ENCODE measurements at regions not wholly inside any gene's neighbourhood (a gene's known extent, or its start where the extent isn't known, plus 50 kb on each side); places are given as distances from the start of the nearest gene placed in this dataset.
"Not testable (repeated sequence)": the region's sequence is repeated elsewhere in the genome, so short reads cannot be mapped to it uniquely, and the experiment has no call there.

GRCh38 chr20:52305024-52305645 is 113.6 kb upstream of the ZFP64 start:
- no peak for TF ChIP-seq CTCF (IDR thresholded peaks at IDR 0.05; ENCODE audit: low read depth, low read length, missing control alignments)
- in situ Hi-C loops (cut with HindIII; ENCODE audit: low sequenced_read_pairs), result no loop called here
- no peak for DNase-seq (ENCODE audit: low read depth)
- no peak overlapping the region for H3K4me3 ChIP-seq (ENCODE audit: low read depth, low read length)

- TF ChIP-seq CTCF (IDR thresholded peaks at IDR 0.05; ENCODE audit: low read depth, low read length, missing control alignments), result no peak
- no peak overlapping the region for H3K4me3 ChIP-seq (ENCODE audit: low read depth, low read length)
- DNase-seq (ENCODE audit: low read depth), result no peak
- in situ Hi-C loops (cut with HindIII; ENCODE audit: low sequenced_read_pairs), result no loop called here
These were observed 111.8 kb upstream of the ZFP64 start for GRCh38 chr20:52303281-52303950.

GRCh38 chr20:52302736-52303135 is 111.2 kb upstream of the ZFP64 start:
- no peak for TF ChIP-seq CTCF (IDR thresholded peaks at IDR 0.05; ENCODE audit: low read depth, low read length, missing control alignments)
- DNase-seq (ENCODE audit: low read depth), result no peak
- no peak overlapping the region for H3K4me3 ChIP-seq (ENCODE audit: low read depth, low read length)
- in situ Hi-C loops (cut with HindIII; ENCODE audit: low sequenced_read_pairs), result no loop called here

GRCh38 chr20:52302051-52302450 is 110.5 kb upstream of the ZFP64 start:
- H3K4me3 ChIP-seq (ENCODE audit: low read depth, low read length); DNase-seq (ENCODE audit: low read depth); in situ Hi-C loops (cut with HindIII; ENCODE audit: low sequenced_read_pairs): not testable (repeated sequence)

DNA sequence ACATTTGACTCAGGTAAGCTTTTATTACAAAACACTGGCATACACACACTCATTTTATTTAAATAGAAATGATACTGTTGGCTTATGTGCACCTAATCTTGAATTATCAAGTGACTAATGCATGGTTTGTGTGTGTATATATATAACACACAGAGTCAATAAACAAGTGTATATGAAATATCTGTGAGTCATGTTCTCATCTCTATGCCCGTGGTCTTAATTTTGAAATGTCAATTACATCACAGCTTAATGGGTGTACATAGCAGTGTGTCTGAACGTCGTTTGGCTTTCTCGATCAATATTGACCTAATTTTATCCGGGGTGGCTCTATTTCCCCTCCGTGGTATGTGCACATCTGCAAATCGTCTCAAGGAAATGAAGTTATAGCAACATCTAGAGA is 104.0 kb upstream of the ZFP64 start:
- no peak overlapping the region for H3K4me3 ChIP-seq (ENCODE audit: low read depth, low read length)
- no peak for DNase-seq (ENCODE audit: low read depth)
- in situ Hi-C loops (cut with HindIII; ENCODE audit: low sequenced_read_pairs), result no loop called here
- no peak for TF ChIP-seq CTCF (IDR thresholded peaks at IDR 0.05; ENCODE audit: low read depth, low read length, missing control alignments)

DNA sequence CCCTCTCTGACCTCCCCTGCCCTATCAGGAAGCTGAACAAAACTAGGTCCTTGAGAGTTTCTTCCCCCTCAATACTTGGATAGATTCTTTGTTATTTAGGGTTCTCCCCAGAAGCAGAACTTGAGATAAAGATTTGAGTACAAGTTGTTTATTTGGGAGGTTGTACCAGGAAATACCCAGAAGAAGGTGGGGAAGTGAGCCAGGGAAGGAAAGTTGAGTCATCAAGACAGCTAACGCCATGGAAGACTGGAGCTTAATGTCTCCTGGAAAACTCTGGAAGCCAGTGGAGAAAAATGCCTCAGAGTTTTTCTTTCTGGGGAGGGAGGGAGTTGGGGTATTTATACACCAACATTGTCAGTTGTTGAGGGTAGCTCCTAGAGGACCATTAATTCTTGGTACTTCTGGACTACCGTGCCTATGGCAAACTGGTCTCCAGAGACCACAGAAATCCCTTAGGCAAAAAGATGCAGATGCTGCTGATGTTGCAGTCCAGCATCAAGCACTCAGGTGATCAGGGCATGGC is 102.6 kb upstream of the ZFP64 start:
- H3K4me3 ChIP-seq (ENCODE audit: low read depth, low read length), result no peak overlapping the region
- no peak for TF ChIP-seq CTCF (IDR thresholded peaks at IDR 0.05; ENCODE audit: low read depth, low read length, missing control alignments)
- in situ Hi-C loops (cut with HindIII; ENCODE audit: low sequenced_read_pairs), result no loop called here
- DNase-seq (ENCODE audit: low read depth), result no peak

GRCh38 chr20:52291109-52291508 is 99.5 kb upstream of the ZFP64 start:
- DNase-seq (ENCODE audit: low read depth), result no peak
- in situ Hi-C loops (cut with HindIII; ENCODE audit: low sequenced_read_pairs), result no loop called here
- H3K4me3 ChIP-seq (ENCODE audit: low read depth, low read length), result no peak overlapping the region
- TF ChIP-seq CTCF (IDR thresholded peaks at IDR 0.05; ENCODE audit: low read depth, low read length, missing control alignments), result no peak
